SK-N-SH (cell line): ENCODE measurements at regions not wholly inside any gene's neighbourhood (a gene's known extent, or its start where the extent isn't known, plus 50 kb on each side); places are given as distances from the start of the nearest gene placed in this dataset.

ENCODE experiments used
- CTCF ChIA-PET: fragments of 300-600, 350-600 bp; formaldehyde crosslinking; extraction: SDS; loops from one replicate; lab custom pipeline; 2021; lab: Yijun Ruan, JAX
- POLR2A ChIA-PET: fragments of 350-600 bp; sonication (Branson Sonifier 250); formaldehyde crosslinking; extraction: SDS; loops from one replicate; lab custom pipeline; 2020; ENCODE audit warnings: antibody characterized with exemption, inconsistent platforms; lab: Yijun Ruan, JAX
- DNase-seq: peaks from one replicate; pipeline ENCODE4 v3.0.0; 2012
- H2AFZ ChIP-seq: fragments of 200-600 bp; sonication (generic); 2 replicates; pipeline ENCODE4 v1.8.1; 2016; ENCODE audit warnings: antibody characterized with exemption, mild to moderate bottlenecking, low read depth
- H3F3A ChIP-seq: fragments of 200-600 bp; sonication (generic); replicated peaks from 2 replicates; pipeline ENCODE3; 2016; ENCODE audit warnings: antibody characterized with exemption, mild to moderate bottlenecking; ENCODE audit not compliant: insufficient read depth
- H3K27ac ChIP-seq, 2 experiments: fragments of 200-500 bp in 1 of 2; fragments of 200-600 bp in 1 of 2; sonication (Bioruptor generic) in 1 of 2; sonication (generic), shearing (Covaris generic) in 1 of 2; 2 replicates each; pipeline versions ENCODE4 v1.5.1 to v1.6.1; 2014 to 2016; ENCODE audit warnings: low read depth in 2 of 2, inconsistent platforms in 1 of 2, low read length in 1 of 2, mild to moderate bottlenecking in 1 of 2, mixed read lengths in 1 of 2
- H3K27me3 ChIP-seq: fragments of 200-600 bp; sonication (generic), shearing (Covaris generic); 2 replicates; pipeline ENCODE4 v1.6.1; 2016; ENCODE audit warnings: mixed run types; ENCODE audit not compliant: insufficient read depth
- H3K36me3 ChIP-seq, 2 experiments: fragments of 200-500 bp in 1 of 2; fragments of 200-600 bp in 1 of 2; sonication (Bioruptor generic) in 1 of 2; sonication (generic) in 1 of 2; replicated peaks in 1 of 2; 2 replicates each; pipeline versions ENCODE3 to v1.5.1; 2014 to 2016; ENCODE audit warnings: low read length in 1 of 2, mild to moderate bottlenecking in 1 of 2; ENCODE audit not compliant: insufficient read depth in 2 of 2, control insufficient read depth in 1 of 2
- H3K4me1 ChIP-seq, 2 experiments: fragments of 200-500 bp in 1 of 2; fragments of 200-600 bp in 1 of 2; sonication (Bioruptor generic) in 1 of 2; sonication (generic), shearing (Covaris generic) in 1 of 2; 2 replicates each; pipeline versions ENCODE4 v1.5.1 to v1.6.1; 2014 to 2016; ENCODE audit warnings: low read depth in 1 of 2, low read length in 1 of 2, mixed run types in 1 of 2; ENCODE audit not compliant: insufficient read depth in 2 of 2, control insufficient read depth in 1 of 2
- H3K4me2 ChIP-seq: fragments of 200-600 bp; sonication (generic), shearing (Covaris generic); 2 replicates; pipeline ENCODE4 v1.6.1; 2017; ENCODE audit warnings: mixed run types
- H3K4me3 ChIP-seq, 2 experiments: fragments of 200-500 bp in 1 of 2; fragments of 200-600 bp in 1 of 2; sonication (Bioruptor generic) in 1 of 2; sonication (generic), shearing (Covaris generic) in 1 of 2; 2 replicates each; pipeline versions ENCODE4 v1.5.1 to v1.8.1; 2014 to 2016; ENCODE audit warnings: low read depth in 2 of 2, inconsistent platforms in 1 of 2, low read length in 1 of 2, mild to moderate bottlenecking in 1 of 2, mixed read lengths in 1 of 2, moderate library complexity in 1 of 2
- H3K79me2 ChIP-seq: fragments of 200-600 bp; sonication (generic); 2 replicates; pipeline ENCODE4 v1.8.1; 2017; ENCODE audit warnings: mild to moderate bottlenecking; ENCODE audit not compliant: insufficient read depth
- H3K9ac ChIP-seq: fragments of 200-600 bp; sonication (generic); 2 replicates; pipeline ENCODE4 v1.6.1; 2017; ENCODE audit warnings: mixed run types
- H3K9me2 ChIP-seq: fragments of 200-600 bp; sonication (generic); 2 replicates; pipeline ENCODE4 v1.6.1; 2017; ENCODE audit warnings: mixed run types
- H3K9me3 ChIP-seq: fragments of 200-600 bp; sonication (generic); 2 replicates; pipeline ENCODE4 v1.6.1; 2017; ENCODE audit warnings: mixed run types, mild to moderate bottlenecking, moderate library complexity
- H4K20me1 ChIP-seq: fragments of 200-600 bp; sonication (generic); 2 replicates; pipeline ENCODE4 v1.6.1; 2017; ENCODE audit warnings: mild to moderate bottlenecking, mixed run types; ENCODE audit not compliant: insufficient read depth
- JUND ChIP-seq: IDR thresholded peaks from 2 replicates; pipeline ENCODE4 v1.4.0; 2012
- MEF2A ChIP-seq: IDR thresholded peaks from 2 replicates; pipeline ENCODE4 v1.4.0; 2012; ENCODE audit warnings: low read depth, borderline replicate concordance
- MXI1 ChIP-seq: IDR thresholded peaks from 2 replicates; pipeline ENCODE4 v1.6.1; 2012; ENCODE audit warnings: mild to moderate bottlenecking, low read depth, low read length, improper control_type of control experiment
- RAD21 ChIP-seq: IDR thresholded peaks from 2 replicates; pipeline ENCODE4 v1.6.1; 2012; ENCODE audit warnings: mild to moderate bottlenecking, low read length
- REST ChIP-seq: IDR thresholded peaks from 2 replicates; pipeline ENCODE4 v1.6.1; 2012; ENCODE audit warnings: mild to moderate bottlenecking, low read depth, low read length, moderate library complexity
- TEAD4 ChIP-seq: IDR thresholded peaks from 2 replicates; pipeline ENCODE4 v1.4.0; 2012; ENCODE audit warnings: mild to moderate bottlenecking, borderline replicate concordance; ENCODE audit not compliant: insufficient read depth
- YY1 ChIP-seq: IDR thresholded peaks from 2 replicates; pipeline ENCODE4 v1.4.0; 2012; ENCODE audit warnings: low read depth, mild to moderate bottlenecking
- TF ChIP-seq, protein P1 (sequence below): fragments of 200-600 bp; sonication (generic); IDR thresholded peaks from 2 replicates; pipeline ENCODE4 v1.6.1; 2017; ENCODE audit warnings: antibody characterized with exemption, mild to moderate bottlenecking, moderate library complexity
- TF ChIP-seq, protein P2 (sequence below): IDR thresholded peaks from 2 replicates; pipeline ENCODE4 v1.4.0; 2012; ENCODE audit warnings: low read depth
- TF ChIP-seq, protein P3 (sequence below): fragments of 150-350 bp; IDR thresholded peaks from 2 replicates; pipeline ENCODE4 v1.6.1; 2016; ENCODE audit warnings: mild to moderate bottlenecking, low read depth, low read length

- TF ChIP-seq REST = no peak
- TF ChIP-seq, protein P1, sequence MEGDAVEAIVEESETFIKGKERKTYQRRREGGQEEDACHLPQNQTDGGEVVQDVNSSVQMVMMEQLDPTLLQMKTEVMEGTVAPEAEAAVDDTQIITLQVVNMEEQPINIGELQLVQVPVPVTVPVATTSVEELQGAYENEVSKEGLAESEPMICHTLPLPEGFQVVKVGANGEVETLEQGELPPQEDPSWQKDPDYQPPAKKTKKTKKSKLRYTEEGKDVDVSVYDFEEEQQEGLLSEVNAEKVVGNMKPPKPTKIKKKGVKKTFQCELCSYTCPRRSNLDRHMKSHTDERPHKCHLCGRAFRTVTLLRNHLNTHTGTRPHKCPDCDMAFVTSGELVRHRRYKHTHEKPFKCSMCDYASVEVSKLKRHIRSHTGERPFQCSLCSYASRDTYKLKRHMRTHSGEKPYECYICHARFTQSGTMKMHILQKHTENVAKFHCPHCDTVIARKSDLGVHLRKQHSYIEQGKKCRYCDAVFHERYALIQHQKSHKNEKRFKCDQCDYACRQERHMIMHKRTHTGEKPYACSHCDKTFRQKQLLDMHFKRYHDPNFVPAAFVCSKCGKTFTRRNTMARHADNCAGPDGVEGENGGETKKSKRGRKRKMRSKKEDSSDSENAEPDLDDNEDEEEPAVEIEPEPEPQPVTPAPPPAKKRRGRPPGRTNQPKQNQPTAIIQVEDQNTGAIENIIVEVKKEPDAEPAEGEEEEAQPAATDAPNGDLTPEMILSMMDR = no peak
- TF ChIP-seq, all 33 proteins: peak for 0
These were observed 108.6 kb upstream of the PLCB4 start (continued) for GRCh38 chr20:8960241-8960640.

GRCh38 chr20:8963330-8963729 is 105.6 kb upstream of the PLCB4 start:
- no peaks in the 10 kb centered on the region for H3F3A ChIP-seq
- H3K9ac ChIP-seq = no peak overlapping the region
- H3K9me3 ChIP-seq = no peaks in the 10 kb centered on the region
- no peak for DNase-seq
- H3K27ac ChIP-seq = no peak overlapping the region
- H3K9me2 ChIP-seq = no peaks in the 10 kb centered on the region
- H3K79me2 ChIP-seq = no peaks in the 10 kb centered on the region
- no peaks in the 10 kb centered on the region for H3K4me1 ChIP-seq
- H2AFZ ChIP-seq = no peak overlapping the region
- H3K4me2 ChIP-seq = no peak overlapping the region
- POLR2A ChIA-PET = no interaction called here
- H4K20me1 ChIP-seq = no peaks in the 10 kb centered on the region
- TF ChIP-seq JUND (no peak), MXI1 (no peak), TEAD4 (no peak), YY1 (no peak), RAD21 (no peak), MEF2A (no peak), REST (no peak)
- TF ChIP-seq, protein P2, sequence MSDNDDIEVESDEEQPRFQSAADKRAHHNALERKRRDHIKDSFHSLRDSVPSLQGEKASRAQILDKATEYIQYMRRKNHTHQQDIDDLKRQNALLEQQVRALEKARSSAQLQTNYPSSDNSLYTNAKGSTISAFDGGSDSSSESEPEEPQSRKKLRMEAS = no peak
- TF ChIP-seq, protein P1 = no peak
- TF ChIP-seq, protein P3, sequence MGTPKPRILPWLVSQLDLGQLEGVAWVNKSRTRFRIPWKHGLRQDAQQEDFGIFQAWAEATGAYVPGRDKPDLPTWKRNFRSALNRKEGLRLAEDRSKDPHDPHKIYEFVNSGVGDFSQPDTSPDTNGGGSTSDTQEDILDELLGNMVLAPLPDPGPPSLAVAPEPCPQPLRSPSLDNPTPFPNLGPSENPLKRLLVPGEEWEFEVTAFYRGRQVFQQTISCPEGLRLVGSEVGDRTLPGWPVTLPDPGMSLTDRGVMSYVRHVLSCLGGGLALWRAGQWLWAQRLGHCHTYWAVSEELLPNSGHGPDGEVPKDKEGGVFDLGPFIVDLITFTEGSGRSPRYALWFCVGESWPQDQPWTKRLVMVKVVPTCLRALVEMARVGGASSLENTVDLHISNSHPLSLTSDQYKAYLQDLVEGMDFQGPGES = no peak
- no peak overlapping the region for H3K4me3 ChIP-seq
- H3K36me3 ChIP-seq = no peaks in the 10 kb centered on the region
- H3K27me3 ChIP-seq = no peaks in the 10 kb centered on the region
- CTCF ChIA-PET = no interaction called here
